Left ventricle myocardium inferior (tissue), 1 donor: ENCODE measurements at regions not wholly inside any gene's neighbourhood (a gene's known extent, or its start where the extent isn't known, plus 50 kb on each side); places are given as distances from the start of the nearest gene placed in this dataset.

ENCODE experiments used
- DNase-seq: peaks from one replicate; pipeline ENCODE4 v3.0.0-alpha.2; 2020
- H3K27ac ChIP-seq: fragments of 200-600 bp; replicated peaks from 2 replicates; pipeline ENCODE4 v1.8.0; 2021
- H3K27me3 ChIP-seq: fragments of 200-600 bp; 2 replicates; pipeline ENCODE4 v1.8.0; 2021; ENCODE audit warnings: low read depth
- H3K36me3 ChIP-seq: fragments of 200-600 bp; 2 replicates; pipeline ENCODE4 v1.8.0; 2021
- H3K4me1 ChIP-seq: fragments of 200-600 bp; 2 replicates; pipeline ENCODE4 v1.8.0; 2021
- H3K4me3 ChIP-seq: fragments of 200-600 bp; 2 replicates; pipeline ENCODE4 v1.8.0; 2021; ENCODE audit warnings: mild to moderate bottlenecking, moderate library complexity
- H3K9me3 ChIP-seq: fragments of 200-600 bp; replicated peaks from 2 replicates; pipeline ENCODE4 v1.8.0; 2021
- intact Hi-C: fragments of 100-400 bp; cut with micrococcal nuclease; formaldehyde crosslinking; loops from one replicate; pipeline ENCODE4 v1.11.0; 2022
- TF ChIP-seq, protein P1 (sequence below): fragments of 200-600 bp; IDR thresholded peaks from 2 replicates; pipeline ENCODE4 v1.8.0; 2021; ENCODE audit warnings: antibody characterized with exemption, mild to moderate bottlenecking, borderline replicate concordance
- donor health status: DM: no; HTN: yes; CAD: no; lungs with severe emphysema.

GRCh38 chr17:14838567-14838966 lies 426.6 kb downstream of the PMP22 start:
- TF ChIP-seq, protein P1, sequence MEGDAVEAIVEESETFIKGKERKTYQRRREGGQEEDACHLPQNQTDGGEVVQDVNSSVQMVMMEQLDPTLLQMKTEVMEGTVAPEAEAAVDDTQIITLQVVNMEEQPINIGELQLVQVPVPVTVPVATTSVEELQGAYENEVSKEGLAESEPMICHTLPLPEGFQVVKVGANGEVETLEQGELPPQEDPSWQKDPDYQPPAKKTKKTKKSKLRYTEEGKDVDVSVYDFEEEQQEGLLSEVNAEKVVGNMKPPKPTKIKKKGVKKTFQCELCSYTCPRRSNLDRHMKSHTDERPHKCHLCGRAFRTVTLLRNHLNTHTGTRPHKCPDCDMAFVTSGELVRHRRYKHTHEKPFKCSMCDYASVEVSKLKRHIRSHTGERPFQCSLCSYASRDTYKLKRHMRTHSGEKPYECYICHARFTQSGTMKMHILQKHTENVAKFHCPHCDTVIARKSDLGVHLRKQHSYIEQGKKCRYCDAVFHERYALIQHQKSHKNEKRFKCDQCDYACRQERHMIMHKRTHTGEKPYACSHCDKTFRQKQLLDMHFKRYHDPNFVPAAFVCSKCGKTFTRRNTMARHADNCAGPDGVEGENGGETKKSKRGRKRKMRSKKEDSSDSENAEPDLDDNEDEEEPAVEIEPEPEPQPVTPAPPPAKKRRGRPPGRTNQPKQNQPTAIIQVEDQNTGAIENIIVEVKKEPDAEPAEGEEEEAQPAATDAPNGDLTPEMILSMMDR = no peak
- Histone ChIP-seq H3K27me3 (peaks cover 19% of the 10 kb centered on the region), H3K36me3 (no peaks in the 10 kb centered on the region), H3K4me3 (no peak overlapping the region), H3K9me3 (peaks cover 17% of the 10 kb centered on the region), H3K27ac (no peak overlapping the region), H3K4me1 (no peaks in the 10 kb centered on the region)
- DNase-seq = no peak
- intact Hi-C loops = no loop called here

DNA sequence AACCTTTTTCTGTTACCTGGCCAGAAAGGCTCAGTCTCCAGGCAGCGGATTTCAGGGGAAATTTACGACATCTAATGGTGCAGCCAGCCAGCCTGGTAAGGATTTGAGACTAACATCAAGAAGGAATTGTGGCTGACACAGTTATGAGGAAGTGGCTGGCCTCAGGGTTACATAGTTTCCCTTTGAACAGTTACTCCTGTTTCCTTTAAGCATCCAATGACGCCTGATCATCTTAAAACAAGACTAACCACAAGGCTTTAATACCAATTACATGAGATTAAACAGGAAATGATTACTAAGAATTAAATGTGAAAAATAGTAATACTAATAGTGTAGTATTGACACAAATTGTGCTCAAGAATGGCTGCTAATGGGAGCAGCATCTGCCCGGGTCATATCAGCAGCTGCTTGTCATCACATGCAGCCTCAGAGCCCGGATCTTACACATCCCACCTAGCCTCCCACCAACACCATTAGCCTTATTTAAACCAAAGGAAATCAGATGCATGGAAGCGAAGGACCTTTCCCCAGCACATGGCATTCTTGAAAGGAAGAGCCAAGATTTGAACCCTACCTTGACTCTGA lies 431.8 kb downstream of the PMP22 start:
- peaks cover 17% of the 10 kb centered on the region for H3K9me3 ChIP-seq

DNA sequence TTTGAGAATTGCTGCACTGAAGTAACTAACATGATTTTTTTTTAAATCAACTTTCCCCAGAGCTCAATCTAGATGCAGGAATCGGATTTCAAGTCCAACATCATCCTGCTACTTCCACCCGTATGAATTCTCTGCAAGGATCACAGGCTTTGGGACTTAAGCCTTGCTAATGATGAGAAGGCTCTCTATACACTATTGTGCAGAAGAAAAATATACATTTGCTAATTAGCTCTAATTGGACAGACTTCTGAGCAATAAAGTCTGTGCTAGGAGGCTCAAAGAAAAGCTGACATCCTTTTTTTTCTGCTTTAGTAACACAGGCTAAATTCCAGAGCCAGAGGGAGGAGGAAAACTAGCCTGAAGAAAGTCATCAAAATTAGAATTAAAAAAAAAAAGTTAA lies 433.6 kb downstream of the PMP22 start:
- no peaks in the 10 kb centered on the region for H3K4me1 ChIP-seq
- peaks cover 17% of the 10 kb centered on the region for H3K9me3 ChIP-seq
- H3K4me3 ChIP-seq = no peak overlapping the region
- H3K27me3 ChIP-seq = peaks cover 54% of the 10 kb centered on the region
- intact Hi-C loops = no loop called here
- H3K27ac ChIP-seq = no peak overlapping the region
- DNase-seq = no peak
- no peaks in the 10 kb centered on the region for H3K36me3 ChIP-seq
- TF ChIP-seq, protein P1 = no peak

More for the DNA sequence above, 431.8 kb downstream of the PMP22 start:
- H3K36me3 ChIP-seq = no peaks in the 10 kb centered on the region
- no peak overlapping the region for H3K27ac ChIP-seq
- TF ChIP-seq, protein P1 = no peak
- H3K27me3 ChIP-seq = peaks cover 55% of the 10 kb centered on the region
- H3K4me1 ChIP-seq = no peaks in the 10 kb centered on the region
- intact Hi-C loops = no loop called here
- H3K4me3 ChIP-seq = no peak overlapping the region
- DNase-seq = no peak

DNA sequence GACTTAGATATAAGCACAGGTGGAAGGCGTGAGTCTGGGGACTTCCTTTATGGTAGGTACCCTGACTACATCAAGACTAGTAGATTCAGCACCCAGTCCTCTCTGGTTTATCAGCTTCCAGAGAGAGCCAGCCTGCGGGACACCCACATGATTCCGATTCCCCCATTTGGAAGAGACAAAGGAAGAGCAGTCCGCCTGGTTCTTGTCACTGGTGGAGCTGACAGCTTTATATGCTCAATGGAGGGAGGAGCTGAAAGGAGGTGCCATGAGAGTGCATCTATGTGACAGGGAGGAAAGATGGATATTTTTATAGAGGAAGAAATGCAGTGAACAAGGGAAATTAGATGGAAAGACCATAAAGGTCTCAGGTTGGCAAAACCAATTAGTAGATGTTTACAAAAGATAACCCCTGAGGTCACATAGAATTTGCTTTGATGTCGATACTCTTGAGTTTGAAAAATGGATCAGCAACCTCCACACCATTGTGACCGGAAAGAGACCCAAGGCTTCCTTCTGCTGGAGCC lies 437.7 kb downstream of the PMP22 start:
- no peaks in the 10 kb centered on the region for H3K36me3 ChIP-seq
- peaks cover 39% of the 10 kb centered on the region for H3K27me3 ChIP-seq
- H3K9me3 ChIP-seq = peaks cover 22% of the 10 kb centered on the region
- no peak overlapping the region for H3K4me3 ChIP-seq
- H3K27ac ChIP-seq = no peak overlapping the region
- TF ChIP-seq, protein P1 = no peak
- intact Hi-C loops = no loop called here
- no peaks in the 10 kb centered on the region for H3K4me1 ChIP-seq
- no peak for DNase-seq

GRCh38 chr17:14826358-14826757 lies 438.8 kb downstream of the PMP22 start:
- H3K9me3 ChIP-seq = peaks cover 22% of the 10 kb centered on the region
- H3K27ac ChIP-seq = no peak overlapping the region
- H3K36me3 ChIP-seq = no peaks in the 10 kb centered on the region
- intact Hi-C loops = no loop called here
- TF ChIP-seq, protein P1 = no peak
- H3K27me3 ChIP-seq = peaks cover 30% of the 10 kb centered on the region
- DNase-seq = no peak
- no peak overlapping the region for H3K4me3 ChIP-seq
- H3K4me1 ChIP-seq = no peaks in the 10 kb centered on the region
